Prostate gland (tissue), 2 donors: ENCODE measurements at regions not wholly inside any gene's neighbourhood (a gene's known extent, or its start where the extent isn't known, plus 50 kb on each side); places are given as distances from the start of the nearest gene placed in this dataset.
"Not testable (repeated sequence)": the region's sequence is repeated elsewhere in the genome, so short reads cannot be mapped to it uniquely, and the experiment has no call there.

ENCODE experiments used
- DNase-seq: peaks from one replicate; pipeline ENCODE4 v3.0.0-alpha.2; 2019; ENCODE audit warnings: low spot score
- H3K27ac ChIP-seq, 2 donors: fragments of 200-600 bp; sonication (generic); 2 replicates each; pipeline ENCODE4 v1.5.1; 2017 to 2019
- H3K27me3 ChIP-seq: fragments of 200-600 bp; sonication (generic); replicated peaks from 2 replicates; pipeline ENCODE4 v1.5.1; 2019; ENCODE audit not compliant: insufficient read depth
- H3K36me3 ChIP-seq, 2 donors: fragments of 200-600 bp; sonication (generic); 1 replicate in 1 of 2; 2 replicates in 1 of 2; pipeline versions ENCODE4 v1.5.1 to v1.8.1; 2017 to 2019
- H3K4me1 ChIP-seq: fragments of 200-600 bp; sonication (generic); replicated peaks from 2 replicates; pipeline ENCODE4 v1.5.1; 2019
- H3K4me3 ChIP-seq, 2 donors: fragments of 200-600 bp; sonication (generic); 2 replicates each; pipeline ENCODE4 v1.5.1; 2017 to 2019
- H3K9me3 ChIP-seq: fragments of 200-600 bp; sonication (generic); 2 replicates; pipeline ENCODE4 v1.5.1; 2017
- CTCF ChIP-seq, 4 experiments: fragments of 200-600 bp in 2 of 4; fragments of 450-650 bp in 2 of 4; sonication (generic) in 2 of 4; IDR thresholded peaks; 1 replicate in 3 of 4; 2 replicates in 1 of 4; pipeline ENCODE4 v1.5.1; 2016 to 2019; ENCODE audit warnings: antibody characterized with exemption in 4 of 4, mild to moderate bottlenecking in 2 of 4, moderate library complexity in 2 of 4
- POLR2A ChIP-seq: fragments of 450-650 bp; IDR thresholded peaks from one replicate; pipeline ENCODE4 v1.6.1; 2016; ENCODE audit warnings: antibody characterized with exemption, mild to moderate bottlenecking
- POLR2AphosphoS5 ChIP-seq: sonication (generic); formaldehyde crosslinking; IDR thresholded peaks from one replicate; pipeline ENCODE4 v1.6.1; 2017; ENCODE audit warnings: antibody characterized with exemption
- WGBS: methylation state at CpG from one replicate; pipeline ENCODE4 v1.1.5; 2018; 5-methylcytosine and 5-hydroxymethylcytosine counted together
- intact Hi-C: fragments of 100-400 bp; cut with DNase I; formaldehyde crosslinking; loops from one replicate; pipeline ENCODE4 v1.14.2; 2022

DNA sequence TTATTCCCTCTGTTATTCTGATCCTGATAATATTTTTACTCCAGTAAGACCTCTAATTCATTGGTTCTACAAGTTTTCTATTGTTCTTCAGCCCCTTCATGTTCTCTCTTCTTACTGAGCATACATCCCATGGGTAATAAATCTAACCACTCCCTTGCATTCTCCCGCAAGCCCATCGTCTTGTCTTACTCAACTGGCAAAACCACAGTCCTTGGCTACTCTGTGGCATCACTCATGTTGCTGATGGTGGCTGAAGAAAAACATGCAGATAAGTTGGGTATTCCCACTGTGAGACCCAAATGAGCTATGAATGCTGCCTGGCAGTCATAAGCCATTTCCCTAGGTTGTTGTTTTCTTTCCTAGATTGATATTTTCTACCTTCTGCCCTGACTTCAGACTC is 402.2 kb upstream of the AADAT start:
- TF ChIP-seq POLR2AphosphoS5 (no peak), POLR2A (no peak)
- 32% methylated on average over 2 of the region's 2 CpGs for WGBS
- Histone ChIP-seq H3K4me3 (no peak overlapping the region), H3K27ac (no peak overlapping the region), H3K4me1 (no peaks in the 10 kb centered on the region), H3K9me3 (no peaks in the 10 kb centered on the region), H3K36me3 (no peaks in the 10 kb centered on the region), H3K27me3 (no peaks in the 10 kb centered on the region)
- DNase-seq: no peak
- intact Hi-C loops: no loop called here

GRCh38 chr4:170476351-170476750 is 386.6 kb upstream of the AADAT start:
- TF ChIP-seq POLR2AphosphoS5 (no peak), POLR2A (no peak), CTCF (IDR thresholded peaks at IDR 0.05) (no peak)
- H3K27me3 ChIP-seq: no peaks in the 10 kb centered on the region
- H3K4me3 ChIP-seq: no peak overlapping the region
- H3K4me1 ChIP-seq: no peaks in the 10 kb centered on the region
- H3K9me3 ChIP-seq: no peaks in the 10 kb centered on the region
- H3K27ac ChIP-seq: no peak overlapping the region
- DNase-seq: no peak
- WGBS: 14% methylated on average over 2 of the region's 2 CpGs
- intact Hi-C loops: no loop called here
- no peaks in the 10 kb centered on the region for H3K36me3 ChIP-seq

- no peak for DNase-seq
- H3K9me3 ChIP-seq: no peaks in the 10 kb centered on the region
- H3K27ac ChIP-seq: no peak overlapping the region
- no peaks in the 10 kb centered on the region for H3K27me3 ChIP-seq
- no peaks in the 10 kb centered on the region for H3K36me3 ChIP-seq
- WGBS: 65% methylated on average over 5 of the region's 5 CpGs
- no peaks in the 10 kb centered on the region for H3K4me1 ChIP-seq
- H3K4me3 ChIP-seq: no peak overlapping the region
- TF ChIP-seq CTCF (IDR thresholded peaks at IDR 0.05) (no peak), POLR2A (no peak), POLR2AphosphoS5 (no peak)
- intact Hi-C loops: no loop called here
Observed at GRCh38 chr4:170465429-170465828, 375.7 kb upstream of the AADAT start.

- no peaks in the 10 kb centered on the region for H3K4me1 ChIP-seq
- H3K4me3 ChIP-seq: no peak overlapping the region
- no peak for DNase-seq
- no peak overlapping the region for H3K27ac ChIP-seq
- intact Hi-C loops: no loop called here
- H3K9me3 ChIP-seq: no peaks in the 10 kb centered on the region
- H3K36me3 ChIP-seq: no peaks in the 10 kb centered on the region
- no peak for TF ChIP-seq POLR2A
- TF ChIP-seq CTCF (IDR thresholded peaks at IDR 0.05): no peak
- no peak for TF ChIP-seq POLR2AphosphoS5
- 89% methylated on average over 4 of the region's 5 CpGs for WGBS
- no peaks in the 10 kb centered on the region for H3K27me3 ChIP-seq
Observed at GRCh38 chr4:170464614-170465197, 374.9 kb upstream of the AADAT start.

DNA sequence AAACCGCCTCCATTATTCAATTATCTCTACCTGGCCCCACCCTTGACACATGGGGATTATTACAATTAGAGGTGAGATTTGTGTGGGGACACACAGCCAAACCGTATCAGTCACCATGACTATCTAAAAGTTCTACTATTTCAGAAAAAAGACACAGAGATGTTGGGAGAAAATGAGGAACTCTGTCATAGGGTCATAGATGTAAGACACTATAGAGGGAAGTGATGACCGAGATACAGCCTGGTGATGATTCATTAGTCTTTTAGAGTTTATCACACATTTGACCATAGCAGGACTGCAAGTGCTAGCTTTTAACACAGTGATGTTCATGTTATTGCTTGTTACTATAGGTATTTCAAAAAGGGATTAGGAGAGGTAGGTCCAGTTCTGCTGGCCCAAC is 357.0 kb upstream of the AADAT start:
- 84% methylated on average over 3 of the region's 3 CpGs for WGBS
- Histone ChIP-seq H3K36me3 (no peaks in the 10 kb centered on the region), H3K27me3 (no peaks in the 10 kb centered on the region), H3K9me3 (no peaks in the 10 kb centered on the region), H3K4me1 (no peaks in the 10 kb centered on the region), H3K27ac (no peak overlapping the region), H3K4me3 (no peak overlapping the region)
- no peak for TF ChIP-seq POLR2AphosphoS5
- no peak for TF ChIP-seq POLR2A
- no peak for TF ChIP-seq CTCF (IDR thresholded peaks at IDR 0.05)
- intact Hi-C loops: no loop called here
- no peak for DNase-seq

DNA sequence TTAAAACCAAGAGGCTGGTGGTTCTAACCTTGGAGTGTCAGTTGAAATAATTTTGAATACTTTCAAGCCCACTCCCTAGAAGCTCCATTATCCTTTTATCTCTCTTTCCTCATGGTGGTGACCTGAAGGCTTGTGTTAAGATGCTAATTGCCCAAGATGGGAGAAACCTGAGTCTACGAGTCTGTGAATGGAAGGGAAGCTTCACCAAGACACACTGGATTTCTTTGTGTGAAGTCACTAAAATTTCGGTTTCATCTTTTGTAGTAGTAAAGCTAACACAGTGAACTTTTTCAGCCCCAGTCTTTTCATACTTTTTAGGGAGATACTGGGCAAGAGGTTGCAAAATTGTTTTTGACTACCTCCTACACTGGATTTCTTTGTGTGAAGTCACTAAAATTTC is 351.4 kb upstream of the AADAT start:
- H3K27me3 ChIP-seq, H3K36me3 ChIP-seq, H3K4me3 ChIP-seq, intact Hi-C loops, H3K9me3 ChIP-seq, DNase-seq, H3K27ac ChIP-seq, H3K4me1 ChIP-seq: not testable (repeated sequence)
- WGBS: 72% methylated on average over 2 of the region's 2 CpGs
